Hepatocyte (in vitro differentiated cells): ENCODE measurements at regions not wholly inside any gene's neighbourhood (a gene's known extent, or its start where the extent isn't known, plus 50 kb on each side); places are given as distances from the start of the nearest gene placed in this dataset.

ENCODE experiments used
- CTCF ChIP-seq: fragments of 200-600 bp; sonication (generic); IDR thresholded peaks from 2 replicates; pipeline ENCODE4 v1.5.1; 2016; ENCODE audit warnings: antibody characterized with exemption, mild to moderate bottlenecking; ENCODE audit not compliant: poor library complexity
- EZH2 ChIP-seq: fragments of 200-600 bp; sonication (generic); IDR thresholded peaks from 2 replicates; pipeline ENCODE4 v1.6.1; 2016; ENCODE audit warnings: antibody characterized with exemption, mild to moderate bottlenecking, borderline replicate concordance

DNA sequence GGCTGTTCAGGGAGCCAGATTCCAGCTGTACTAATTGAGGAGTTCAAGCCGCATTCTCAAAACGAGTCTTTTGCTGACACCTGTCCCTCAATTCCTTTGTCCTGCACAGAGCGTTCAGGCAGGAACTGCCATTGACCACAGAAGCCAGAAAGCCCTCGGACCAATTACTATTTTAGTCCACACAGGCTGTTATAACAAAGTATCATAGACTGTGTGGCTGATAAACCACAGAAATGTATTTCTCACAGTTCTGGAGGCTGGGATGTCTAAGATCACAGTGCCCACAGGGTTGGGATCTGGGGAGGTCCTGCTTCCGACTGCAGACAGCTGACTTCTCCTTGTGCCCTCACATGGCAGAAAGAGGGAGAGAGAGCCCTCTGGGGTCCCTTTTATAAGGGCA lies 119.8 kb upstream of the ATP6AP2 start:
- TF ChIP-seq CTCF (no peak), EZH2 (no peak)
